Peyer's patch (tissue), 4 donors: ENCODE measurements at regions not wholly inside any gene's neighbourhood (a gene's known extent, or its start where the extent isn't known, plus 50 kb on each side); places are given as distances from the start of the nearest gene placed in this dataset.

Experiments
- POLR2A ChIP-seq, 2 donors: fragments of 450-650 bp; IDR thresholded peaks; one replicate each; pipeline ENCODE4 v1.5.1; 2017; ENCODE audit warnings: antibody characterized with exemption in 2 of 2, mild to moderate bottlenecking in 2 of 2, moderate library complexity in 2 of 2
- TF ChIP-seq, protein P1 (sequence below), 6 experiments: fragments of 450-650 bp in 4 of 6; fragments of 200-600 bp in 2 of 6; sonication (generic) in 1 of 6; IDR thresholded peaks; one replicate each; pipeline ENCODE4 v1.5.1; 2017 to 2019; ENCODE audit warnings: antibody characterized with exemption in 6 of 6, mild to moderate bottlenecking in 3 of 6, moderate library complexity in 1 of 6

DNA sequence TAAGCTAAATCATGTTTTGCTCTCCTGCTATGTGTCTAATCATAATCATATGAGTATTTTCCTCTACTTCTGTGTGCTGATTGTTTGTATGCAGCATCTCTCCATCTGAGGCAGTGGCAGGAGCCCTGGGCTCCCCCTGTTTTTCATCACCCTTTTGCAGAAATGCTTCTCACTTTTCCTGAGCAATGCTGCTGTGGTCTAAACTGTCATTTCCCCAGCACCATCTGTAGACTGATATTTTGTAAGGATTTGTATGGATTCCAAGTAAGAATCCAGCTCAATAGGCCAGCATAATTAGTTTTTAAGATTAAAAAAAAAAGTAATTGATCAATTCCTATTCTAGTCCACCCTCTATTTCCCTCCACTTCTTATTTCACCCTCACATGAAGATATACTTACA lies 257.0 kb upstream of the CPHXL start:
- TF ChIP-seq, protein P1, sequence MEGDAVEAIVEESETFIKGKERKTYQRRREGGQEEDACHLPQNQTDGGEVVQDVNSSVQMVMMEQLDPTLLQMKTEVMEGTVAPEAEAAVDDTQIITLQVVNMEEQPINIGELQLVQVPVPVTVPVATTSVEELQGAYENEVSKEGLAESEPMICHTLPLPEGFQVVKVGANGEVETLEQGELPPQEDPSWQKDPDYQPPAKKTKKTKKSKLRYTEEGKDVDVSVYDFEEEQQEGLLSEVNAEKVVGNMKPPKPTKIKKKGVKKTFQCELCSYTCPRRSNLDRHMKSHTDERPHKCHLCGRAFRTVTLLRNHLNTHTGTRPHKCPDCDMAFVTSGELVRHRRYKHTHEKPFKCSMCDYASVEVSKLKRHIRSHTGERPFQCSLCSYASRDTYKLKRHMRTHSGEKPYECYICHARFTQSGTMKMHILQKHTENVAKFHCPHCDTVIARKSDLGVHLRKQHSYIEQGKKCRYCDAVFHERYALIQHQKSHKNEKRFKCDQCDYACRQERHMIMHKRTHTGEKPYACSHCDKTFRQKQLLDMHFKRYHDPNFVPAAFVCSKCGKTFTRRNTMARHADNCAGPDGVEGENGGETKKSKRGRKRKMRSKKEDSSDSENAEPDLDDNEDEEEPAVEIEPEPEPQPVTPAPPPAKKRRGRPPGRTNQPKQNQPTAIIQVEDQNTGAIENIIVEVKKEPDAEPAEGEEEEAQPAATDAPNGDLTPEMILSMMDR (IDR thresholded peaks at IDR 0.05), result no peak
- TF ChIP-seq POLR2A (IDR thresholded peaks at IDR 0.05), result no peak
